22Rv1 (cell line): ENCODE measurements at regions not wholly inside any gene's neighbourhood (a gene's known extent, or its start where the extent isn't known, plus 50 kb on each side); places are given as distances from the start of the nearest gene placed in this dataset.

Experiments used
- ZFX ChIP-seq: fragments of 450-650 bp; IDR thresholded peaks from 2 replicates; pipeline ENCODE4 v1.6.1; 2017; ENCODE audit warnings: antibody characterized with exemption, borderline replicate concordance
- TF ChIP-seq, protein P1 (sequence below): fragments of 450-650 bp; IDR thresholded peaks from 2 replicates; pipeline ENCODE4 v1.5.1; 2017; ENCODE audit warnings: mild to moderate bottlenecking

GRCh38 chr3:148641722-148642121 is 56.0 kb upstream of the AGTR1 start:
- TF ChIP-seq, protein P1, sequence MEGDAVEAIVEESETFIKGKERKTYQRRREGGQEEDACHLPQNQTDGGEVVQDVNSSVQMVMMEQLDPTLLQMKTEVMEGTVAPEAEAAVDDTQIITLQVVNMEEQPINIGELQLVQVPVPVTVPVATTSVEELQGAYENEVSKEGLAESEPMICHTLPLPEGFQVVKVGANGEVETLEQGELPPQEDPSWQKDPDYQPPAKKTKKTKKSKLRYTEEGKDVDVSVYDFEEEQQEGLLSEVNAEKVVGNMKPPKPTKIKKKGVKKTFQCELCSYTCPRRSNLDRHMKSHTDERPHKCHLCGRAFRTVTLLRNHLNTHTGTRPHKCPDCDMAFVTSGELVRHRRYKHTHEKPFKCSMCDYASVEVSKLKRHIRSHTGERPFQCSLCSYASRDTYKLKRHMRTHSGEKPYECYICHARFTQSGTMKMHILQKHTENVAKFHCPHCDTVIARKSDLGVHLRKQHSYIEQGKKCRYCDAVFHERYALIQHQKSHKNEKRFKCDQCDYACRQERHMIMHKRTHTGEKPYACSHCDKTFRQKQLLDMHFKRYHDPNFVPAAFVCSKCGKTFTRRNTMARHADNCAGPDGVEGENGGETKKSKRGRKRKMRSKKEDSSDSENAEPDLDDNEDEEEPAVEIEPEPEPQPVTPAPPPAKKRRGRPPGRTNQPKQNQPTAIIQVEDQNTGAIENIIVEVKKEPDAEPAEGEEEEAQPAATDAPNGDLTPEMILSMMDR, result no peak
- no peak for TF ChIP-seq ZFX
